ENCODE measurements at regions not wholly inside any gene's neighbourhood (a gene's known extent, or its start where the extent isn't known, plus 50 kb on each side); places are given as distances from the start of the nearest gene placed in this dataset.

- Mint-ChIP-seq H3K4me3 (no peak overlapping the region), H3K27ac (no peak overlapping the region), H3K36me3 (ENCODE audit: low read depth) (no peaks in the 10 kb centered on the region), H3K4me1 (ENCODE audit: low read depth) (no peaks in the 10 kb centered on the region), H3K27me3 (no peaks in the 10 kb centered on the region), H3K9me3 (peaks cover 4% of the 10 kb centered on the region)
- H3K27me3 ChIP-seq (ENCODE audit: control insufficient read depth in 1 of 2, insufficient read depth in 2 of 2, low read length in 2 of 2) = no peaks in the 10 kb centered on the region
- TF ChIP-seq CTCF (IDR thresholded peaks at IDR 0.05) = no peak
- DNase-seq = no peak
- ChIA-PET CTCF (no interaction called here), POLR2A (no interaction called here)
- H3K9me3 ChIP-seq (ENCODE audit: control insufficient read depth in 1 of 2, insufficient read depth in 1 of 2, low read length in 2 of 2) = no peaks in the 10 kb centered on the region
- no peak for ATAC-seq (ENCODE audit: poor library complexity)
- H3K27ac ChIP-seq (ENCODE audit: low read depth in 1 of 2, low read length in 2 of 2) = no peak overlapping the region
- no peaks in the 10 kb centered on the region for H3K4me1 ChIP-seq (ENCODE audit: insufficient read depth, low read length)
- no peak overlapping the region for H3K4me3 ChIP-seq (ENCODE audit: low read length)
- no peaks in the 10 kb centered on the region for H3K36me3 ChIP-seq (ENCODE audit: insufficient read depth, low read length)
- intact Hi-C loops (cut with DNase I, micrococcal nuclease) = no loop called here
These were observed 1093.9 kb upstream of the CDH6 start for GRCh38 chr5:30099634-30100033.

- TF ChIP-seq CTCF (IDR thresholded peaks at IDR 0.05) = no peak
- Mint-ChIP-seq H3K4me3 (no peak overlapping the region), H3K9me3 (peaks cover 6% of the 10 kb centered on the region), H3K27me3 (no peaks in the 10 kb centered on the region), H3K27ac (no peak overlapping the region), H3K36me3 (ENCODE audit: low read depth) (no peaks in the 10 kb centered on the region), H3K4me1 (ENCODE audit: low read depth) (no peaks in the 10 kb centered on the region)
- no peaks in the 10 kb centered on the region for H3K36me3 ChIP-seq (ENCODE audit: insufficient read depth, low read length)
- intact Hi-C loops (cut with DNase I, micrococcal nuclease) = no loop called here
- DNase-seq (no peak), ATAC-seq (ENCODE audit: poor library complexity) (no peak)
- CTCF ChIA-PET = no interaction called here
- no peaks in the 10 kb centered on the region for H3K9me3 ChIP-seq (ENCODE audit: control insufficient read depth in 1 of 2, insufficient read depth in 1 of 2, low read length in 2 of 2)
- H3K4me3 ChIP-seq (ENCODE audit: low read length) = no peak overlapping the region
- H3K27ac ChIP-seq (ENCODE audit: low read depth in 1 of 2, low read length in 2 of 2) = no peak overlapping the region
- no peaks in the 10 kb centered on the region for H3K4me1 ChIP-seq (ENCODE audit: insufficient read depth, low read length)
- no peaks in the 10 kb centered on the region for H3K27me3 ChIP-seq (ENCODE audit: control insufficient read depth in 1 of 2, insufficient read depth in 2 of 2, low read length in 2 of 2)
- POLR2A ChIA-PET = no interaction called here
These were observed 1094.5 kb upstream of the CDH6 start for GRCh38 chr5:30098940-30099339.

- Mint-ChIP-seq H3K36me3 (ENCODE audit: low read depth) (no peaks in the 10 kb centered on the region), H3K27me3 (no peaks in the 10 kb centered on the region), H3K27ac (no peak overlapping the region), H3K4me1 (ENCODE audit: low read depth) (no peaks in the 10 kb centered on the region), H3K9me3 (peaks cover 7% of the 10 kb centered on the region), H3K4me3 (no peak overlapping the region)
- POLR2A ChIA-PET = no interaction called here
- Histone ChIP-seq H3K36me3 (ENCODE audit: insufficient read depth, low read length) (no peaks in the 10 kb centered on the region), H3K4me3 (ENCODE audit: low read length) (no peak overlapping the region), H3K27ac (ENCODE audit: low read depth in 1 of 2, low read length in 2 of 2) (no peak overlapping the region), H3K9me3 (ENCODE audit: control insufficient read depth in 1 of 2, insufficient read depth in 1 of 2, low read length in 2 of 2) (no peaks in the 10 kb centered on the region), H3K4me1 (ENCODE audit: insufficient read depth, low read length) (no peaks in the 10 kb centered on the region), H3K27me3 (ENCODE audit: control insufficient read depth in 1 of 2, insufficient read depth in 2 of 2, low read length in 2 of 2) (no peaks in the 10 kb centered on the region)
- intact Hi-C loops (cut with DNase I, micrococcal nuclease) = no loop called here
- ATAC-seq (ENCODE audit: poor library complexity) (no peak), DNase-seq (no peak)
- CTCF ChIA-PET = no interaction called here
- TF ChIP-seq CTCF (IDR thresholded peaks at IDR 0.05) = no peak
These were observed 1100.9 kb upstream of the CDH6 start for GRCh38 chr5:30092548-30092947.

All from CD4-positive, alpha-beta T cell (primary cell).